Kidney epithelial cell (primary cell): ENCODE measurements at regions not wholly inside any gene's neighbourhood (a gene's known extent, or its start where the extent isn't known, plus 50 kb on each side); places are given as distances from the start of the nearest gene placed in this dataset.
"Not testable (repeated sequence)": the region's sequence is repeated elsewhere in the genome, so short reads cannot be mapped to it uniquely, and the experiment has no call there.

Source experiments
- DNase-seq: peaks from one replicate; pipeline ENCODE4 v3.0.0-alpha.2; 2010; ENCODE audit warnings: low read depth
- H3K27me3 ChIP-seq: 2 replicates; pipeline ENCODE4 v1.6.0; 2011; ENCODE audit warnings: low read length; ENCODE audit not compliant: control insufficient read depth, insufficient read depth
- H3K36me3 ChIP-seq: 2 replicates; pipeline ENCODE4 v1.5.1; 2011; ENCODE audit warnings: low read length; ENCODE audit not compliant: control insufficient read depth, insufficient read depth
- H3K4me3 ChIP-seq: 2 replicates; pipeline ENCODE4 v1.5.1; 2011; ENCODE audit warnings: low read depth, mild to moderate bottlenecking, control low read depth, low read length
- CTCF ChIP-seq: IDR thresholded peaks from 2 replicates; pipeline ENCODE4 v1.5.1; 2011; ENCODE audit warnings: mild to moderate bottlenecking, moderate library complexity, low read length, control low read depth, inconsistent platforms; ENCODE audit not compliant: insufficient read depth, poor library complexity, severe bottlenecking

GRCh38 chr2:142422769-142423168 is 292.0 kb upstream of the LRP1B start:
- H3K4me3 ChIP-seq: no peak overlapping the region
- no peak for DNase-seq
- TF ChIP-seq CTCF: no peak
- no peaks in the 10 kb centered on the region for H3K36me3 ChIP-seq
- H3K27me3 ChIP-seq: no peaks in the 10 kb centered on the region

DNA sequence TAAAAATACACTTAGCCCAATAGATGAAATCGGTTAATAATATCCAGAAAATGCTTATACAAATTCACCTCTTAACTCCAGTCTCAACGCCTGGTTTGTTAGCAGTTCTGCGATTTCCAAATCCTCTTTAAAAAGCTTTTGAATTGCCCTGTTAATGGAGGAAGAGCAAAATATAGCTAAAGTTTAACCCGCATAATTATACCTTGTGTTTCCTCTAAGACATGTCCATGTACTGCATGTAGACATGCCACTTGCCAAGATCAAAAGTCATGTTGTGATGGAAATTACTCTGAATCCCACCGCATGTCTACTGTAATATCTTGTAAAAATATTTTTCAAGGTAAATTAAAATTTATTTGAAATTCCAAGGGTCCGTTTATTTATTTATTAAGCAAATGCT is 291.2 kb upstream of the LRP1B start:
- TF ChIP-seq CTCF: no peak
- Histone ChIP-seq H3K4me3 (no peak overlapping the region), H3K36me3 (no peaks in the 10 kb centered on the region), H3K27me3 (no peaks in the 10 kb centered on the region)
- DNase-seq: no peak

GRCh38 chr2:142418699-142419098 is 287.9 kb upstream of the LRP1B start:
- H3K4me3 ChIP-seq, H3K27me3 ChIP-seq, H3K36me3 ChIP-seq, DNase-seq: not testable (repeated sequence)

DNA sequence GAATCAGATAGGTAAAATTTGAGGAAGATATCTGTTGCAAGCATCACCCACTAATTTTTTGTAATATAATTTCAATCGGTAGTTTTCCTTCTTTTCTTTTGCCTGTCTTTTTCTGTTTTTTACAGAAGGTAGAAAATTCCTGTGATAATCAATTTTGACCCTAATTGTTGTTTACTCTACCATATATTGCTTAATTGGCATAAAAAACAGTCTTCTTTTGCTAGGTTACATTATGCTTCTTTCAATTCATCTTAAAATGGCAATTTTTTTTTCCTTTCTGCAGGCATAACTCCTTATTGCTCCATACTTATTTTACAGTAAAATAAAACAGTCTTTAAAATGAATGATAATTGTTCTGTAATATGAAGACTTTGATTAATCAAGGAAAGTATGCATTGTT is 286.2 kb upstream of the LRP1B start:
- Histone ChIP-seq H3K36me3 (no peaks in the 10 kb centered on the region), H3K27me3 (no peaks in the 10 kb centered on the region), H3K4me3 (no peak overlapping the region)
- TF ChIP-seq CTCF: no peak
- DNase-seq: no peak

DNA sequence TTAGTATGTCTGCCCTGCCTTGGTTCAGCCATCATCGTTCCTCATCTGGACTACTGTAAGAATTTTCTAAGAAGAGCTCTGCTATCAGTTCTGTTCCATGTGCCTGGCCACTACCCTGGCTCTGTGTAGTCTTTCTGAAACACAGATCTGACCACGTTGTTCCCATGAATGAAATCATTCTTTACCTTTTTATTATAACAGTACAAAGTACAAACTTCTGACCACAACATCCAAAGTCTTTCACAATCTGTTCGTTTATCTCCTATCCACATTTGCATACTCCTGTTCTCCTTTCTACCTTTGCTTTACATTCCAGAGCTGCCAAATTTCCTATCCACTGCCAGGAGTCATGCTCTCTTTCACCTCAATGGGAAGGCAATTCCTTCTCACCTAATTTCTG is 284.6 kb upstream of the LRP1B start:
- Histone ChIP-seq H3K4me3 (no peak overlapping the region), H3K27me3 (no peaks in the 10 kb centered on the region), H3K36me3 (no peaks in the 10 kb centered on the region)
- no peak for TF ChIP-seq CTCF
- DNase-seq: no peak

DNA sequence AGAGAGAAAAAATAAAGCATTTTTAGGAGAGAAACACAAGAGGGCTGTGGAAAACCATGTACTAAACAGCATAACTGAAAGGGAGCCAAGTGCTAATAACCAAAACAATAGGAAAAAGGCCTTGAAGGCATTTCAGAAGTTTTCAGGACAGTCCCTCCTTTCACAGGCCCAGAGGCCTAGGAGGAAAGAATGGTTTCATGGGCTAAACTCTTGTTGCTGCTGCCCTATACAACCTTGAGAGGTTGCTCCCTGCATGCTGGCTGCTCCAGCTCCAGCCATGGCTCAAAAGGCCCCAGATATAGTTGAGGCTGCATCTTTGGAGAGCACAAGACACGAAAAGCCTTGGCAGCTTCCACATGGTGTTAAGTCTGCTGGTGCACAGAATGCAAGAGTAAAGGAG is 267.4 kb upstream of the LRP1B start:
- DNase-seq: no peak
- Histone ChIP-seq H3K4me3 (no peak overlapping the region), H3K36me3 (no peaks in the 10 kb centered on the region), H3K27me3 (no peaks in the 10 kb centered on the region)
- TF ChIP-seq CTCF: no peak

- TF ChIP-seq CTCF: no peak
- no peaks in the 10 kb centered on the region for H3K36me3 ChIP-seq
- H3K27me3 ChIP-seq: no peaks in the 10 kb centered on the region
- no peak for DNase-seq
- H3K4me3 ChIP-seq: no peak overlapping the region
These were observed 264.5 kb upstream of the LRP1B start for GRCh38 chr2:142395291-142395690.
